ENCODE measurements at regions not wholly inside any gene's neighbourhood (a gene's known extent, or its start where the extent isn't known, plus 50 kb on each side); places are given as distances from the start of the nearest gene placed in this dataset.

DNA sequence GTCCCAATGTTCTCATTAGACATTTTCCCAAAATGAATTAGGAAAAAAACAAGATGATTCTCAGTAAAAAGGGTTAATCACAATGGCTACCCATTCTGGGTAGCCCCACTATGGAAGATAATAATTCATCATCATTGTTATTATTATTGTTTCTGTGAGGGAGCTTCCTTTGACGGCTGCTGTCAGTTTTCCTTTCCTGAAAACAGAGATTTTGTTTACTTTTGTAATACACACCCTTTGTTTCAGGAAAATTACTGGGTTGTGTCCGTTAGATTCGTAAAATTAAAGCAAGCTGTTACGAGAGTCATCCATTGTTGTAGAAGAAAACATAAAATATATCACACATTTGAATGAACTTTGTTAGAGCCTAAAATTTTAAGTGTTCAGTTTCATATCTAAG lies 192.9 kb upstream of the ANKRD50 start:
- no peaks in the 10 kb centered on the region for H3K9me3 ChIP-seq (ENCODE audit: control insufficient read depth in 4 of 4, insufficient read depth in 3 of 4, low read length in 3 of 4)
- H3K9ac ChIP-seq (ENCODE audit: insufficient read depth in 1 of 2, low read length in 2 of 2): no peak overlapping the region
- H3K27ac ChIP-seq (ENCODE audit: low read depth in 1 of 2, low read length in 1 of 2): no peak overlapping the region
- peaks cover 0 to 17% (median 6%) of the 10 kb centered on the region in 5 donors for H3K4me1 ChIP-seq (ENCODE audit: control insufficient read depth in 5 of 5, insufficient read depth in 5 of 5, low read length in 5 of 5)
- no peak for ATAC-seq (ENCODE audit: insufficient read depth, low FRiP score)
- no peaks in the 10 kb centered on the region for H3K36me3 ChIP-seq (ENCODE audit: control insufficient read depth in 4 of 4, insufficient read depth in 4 of 4, low read length in 4 of 4)
- DNase-seq: no peak
- WGBS, 2 donors: 39 to 56% methylated on average over 4 of the region's 4 CpGs
- no peak overlapping the region for H3K4me3 ChIP-seq
- H3K27me3 ChIP-seq (ENCODE audit: control insufficient read depth in 3 of 3, insufficient read depth in 3 of 3, low read length in 2 of 3): no peaks in the 10 kb centered on the region
- TF ChIP-seq, protein P1, sequence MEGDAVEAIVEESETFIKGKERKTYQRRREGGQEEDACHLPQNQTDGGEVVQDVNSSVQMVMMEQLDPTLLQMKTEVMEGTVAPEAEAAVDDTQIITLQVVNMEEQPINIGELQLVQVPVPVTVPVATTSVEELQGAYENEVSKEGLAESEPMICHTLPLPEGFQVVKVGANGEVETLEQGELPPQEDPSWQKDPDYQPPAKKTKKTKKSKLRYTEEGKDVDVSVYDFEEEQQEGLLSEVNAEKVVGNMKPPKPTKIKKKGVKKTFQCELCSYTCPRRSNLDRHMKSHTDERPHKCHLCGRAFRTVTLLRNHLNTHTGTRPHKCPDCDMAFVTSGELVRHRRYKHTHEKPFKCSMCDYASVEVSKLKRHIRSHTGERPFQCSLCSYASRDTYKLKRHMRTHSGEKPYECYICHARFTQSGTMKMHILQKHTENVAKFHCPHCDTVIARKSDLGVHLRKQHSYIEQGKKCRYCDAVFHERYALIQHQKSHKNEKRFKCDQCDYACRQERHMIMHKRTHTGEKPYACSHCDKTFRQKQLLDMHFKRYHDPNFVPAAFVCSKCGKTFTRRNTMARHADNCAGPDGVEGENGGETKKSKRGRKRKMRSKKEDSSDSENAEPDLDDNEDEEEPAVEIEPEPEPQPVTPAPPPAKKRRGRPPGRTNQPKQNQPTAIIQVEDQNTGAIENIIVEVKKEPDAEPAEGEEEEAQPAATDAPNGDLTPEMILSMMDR (IDR thresholded peaks at IDR 0.05; ENCODE audit: control extremely low read depth, extremely low read depth): no peak

GRCh38 chr4:124904723-124905388 lies 192.3 kb upstream of the ANKRD50 start:
- H3K36me3 ChIP-seq (ENCODE audit: control insufficient read depth in 4 of 4, insufficient read depth in 4 of 4, low read length in 4 of 4): no peaks in the 10 kb centered on the region
- peak in 2 of 3 donors; percentile 31 for DNase-seq
- ATAC-seq (ENCODE audit: insufficient read depth, low FRiP score): no peak
- H3K4me3 ChIP-seq: no peak overlapping the region
- H3K9ac ChIP-seq (ENCODE audit: insufficient read depth in 1 of 2, low read length in 2 of 2): no peak overlapping the region
- peaks cover 0 to 17% (median 6%) of the 10 kb centered on the region in 5 donors for H3K4me1 ChIP-seq (ENCODE audit: control insufficient read depth in 5 of 5, insufficient read depth in 5 of 5, low read length in 5 of 5)
- no peaks in the 10 kb centered on the region for H3K27me3 ChIP-seq (ENCODE audit: control insufficient read depth in 3 of 3, insufficient read depth in 3 of 3, low read length in 2 of 3)
- TF ChIP-seq, protein P1 (IDR thresholded peaks at IDR 0.05; ENCODE audit: control extremely low read depth, extremely low read depth): no peak
- no peak overlapping the region for H3K27ac ChIP-seq (ENCODE audit: low read depth in 1 of 2, low read length in 1 of 2)
- no peaks in the 10 kb centered on the region for H3K9me3 ChIP-seq (ENCODE audit: control insufficient read depth in 4 of 4, insufficient read depth in 3 of 4, low read length in 3 of 4)

DNA sequence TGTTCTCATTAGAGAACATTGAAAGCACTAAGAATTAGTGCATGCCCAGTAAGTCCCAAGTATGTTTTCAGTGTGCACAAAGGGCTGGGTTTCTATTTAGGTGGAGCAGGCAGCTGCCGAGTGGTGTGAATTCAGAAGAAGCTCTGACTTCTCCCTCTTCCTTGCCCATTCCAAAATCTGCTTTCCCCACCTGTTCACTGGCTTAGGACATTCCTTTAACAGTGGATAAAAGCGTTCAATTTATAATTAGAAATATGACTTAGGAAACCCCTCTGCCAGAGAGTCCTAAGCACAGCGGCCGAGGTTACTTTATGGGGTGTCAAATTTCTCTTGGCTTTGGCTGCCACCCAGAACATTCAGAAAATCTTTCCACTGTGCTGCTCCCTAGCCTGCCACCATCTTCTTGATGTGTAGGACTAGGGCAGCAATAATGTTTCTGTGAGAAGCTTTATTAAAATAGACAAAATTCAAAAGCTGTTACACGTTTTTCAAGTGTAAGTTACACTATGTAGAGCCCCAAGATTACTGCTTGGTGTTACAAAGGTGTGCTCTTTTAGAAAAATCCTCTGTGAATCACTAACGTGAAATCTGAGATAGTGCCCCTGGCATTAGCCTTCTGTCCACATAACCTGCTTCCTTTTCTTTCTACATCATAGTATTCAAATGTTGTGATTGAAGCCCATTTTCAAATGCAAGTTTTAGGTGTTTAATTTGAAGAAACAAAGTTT lies 191.6 kb upstream of the ANKRD50 start:
- Histone ChIP-seq H3K4me1 (ENCODE audit: control insufficient read depth in 5 of 5, insufficient read depth in 5 of 5, low read length in 5 of 5) (peaks cover 0 to 17% (median 6%) of the 10 kb centered on the region in 5 donors), H3K36me3 (ENCODE audit: control insufficient read depth in 4 of 4, insufficient read depth in 4 of 4, low read length in 4 of 4) (no peaks in the 10 kb centered on the region), H3K9me3 (ENCODE audit: control insufficient read depth in 4 of 4, insufficient read depth in 3 of 4, low read length in 3 of 4) (no peaks in the 10 kb centered on the region), H3K4me3 (no peak overlapping the region), H3K27ac (ENCODE audit: low read depth in 1 of 2, low read length in 1 of 2) (peak overlapping the region; percentile 21 to 60), H3K9ac (ENCODE audit: insufficient read depth in 1 of 2, low read length in 2 of 2) (peak overlapping the region in 1 of 2 donors; percentile 43), H3K27me3 (ENCODE audit: control insufficient read depth in 3 of 3, insufficient read depth in 3 of 3, low read length in 2 of 3) (no peaks in the 10 kb centered on the region)
- ATAC-seq (ENCODE audit: insufficient read depth, low FRiP score) (peak; percentile 41), DNase-seq (peak; percentile 78 to 91 (median 88))
- TF ChIP-seq, protein P1 (IDR thresholded peaks at IDR 0.05; ENCODE audit: control extremely low read depth, extremely low read depth): no peak
- WGBS, 2 donors: 46 to 54% methylated on average over 6 of the region's 6 CpGs

All from lung (tissue), 11 donors.